Activated naive CD4-positive, alpha-beta T cell treated with anti-CD3 and anti-CD28 coated beads, Interleukin-2, amount 10 ng/mL, durations not matched to agents 7 days and 5 days (primary cell): ENCODE measurements at regions not wholly inside any gene's neighbourhood (a gene's known extent, or its start where the extent isn't known, plus 50 kb on each side); places are given as distances from the start of the nearest gene placed in this dataset.

Source experiments
- CTCF ChIA-PET: fragments of 350-600 bp; sonication (Branson Sonifier 250); formaldehyde crosslinking; loops from one replicate; lab custom pipeline; 2021; ENCODE audit warnings: antibody characterized with exemption; lab: Charles Lee
- DNase-seq: peaks from one replicate; pipeline ENCODE4 v3.0.0-alpha.2; 2020
- H3K27ac Mint-ChIP-seq: one replicate; pipeline ENCODE4 v1.8.0; 2021; ENCODE audit warnings: mild to moderate bottlenecking, moderate library complexity, mixed read lengths
- H3K27me3 Mint-ChIP-seq: one replicate; pipeline ENCODE4 v1.8.0; 2021; ENCODE audit warnings: mild to moderate bottlenecking, mixed read lengths
- H3K36me3 Mint-ChIP-seq: one replicate; pipeline ENCODE4 v1.8.0; 2021; ENCODE audit warnings: mixed read lengths
- H3K4me1 Mint-ChIP-seq: one replicate; pipeline ENCODE4 v1.8.0; 2021; ENCODE audit warnings: mixed read lengths
- H3K4me3 Mint-ChIP-seq: one replicate; pipeline ENCODE4 v1.8.0; 2021; ENCODE audit warnings: mild to moderate bottlenecking, moderate library complexity, mixed read lengths
- H3K9me3 Mint-ChIP-seq: one replicate; pipeline ENCODE4 v1.8.0; 2021; ENCODE audit warnings: mixed read lengths

- no peaks in the 10 kb centered on the region for H3K36me3 Mint-ChIP-seq
- CTCF ChIA-PET = no interaction called here
- no peaks in the 10 kb centered on the region for H3K27me3 Mint-ChIP-seq
- no peak overlapping the region for H3K4me3 Mint-ChIP-seq
- H3K9me3 Mint-ChIP-seq = no peaks in the 10 kb centered on the region
- no peak for DNase-seq
- no peaks in the 10 kb centered on the region for H3K4me1 Mint-ChIP-seq
- no peak overlapping the region for H3K27ac Mint-ChIP-seq
Measured at GRCh38 chr12:33323823-33324222, 115.8 kb downstream of the SYT10 start.

DNA sequence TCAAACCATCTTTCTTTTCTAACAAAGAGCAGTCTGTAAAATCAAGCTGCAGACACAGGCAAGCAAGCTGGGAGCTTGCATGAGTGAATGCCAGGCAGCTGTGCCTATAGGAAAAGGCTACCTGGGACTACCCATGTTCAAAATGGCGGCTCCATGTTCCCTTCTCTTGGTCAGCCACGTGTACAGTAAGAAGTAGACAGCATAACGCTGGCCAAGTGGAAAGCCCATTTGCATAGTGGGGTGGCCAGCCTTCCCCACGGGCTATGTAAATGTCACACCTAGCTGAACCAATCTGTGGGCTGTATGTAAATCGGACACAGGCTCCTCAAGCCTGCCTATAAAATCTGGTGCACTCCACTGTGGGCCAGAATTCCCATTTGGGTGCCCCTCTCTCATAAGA lies 117.1 kb downstream of the SYT10 start:
- no peak overlapping the region for H3K27ac Mint-ChIP-seq
- H3K9me3 Mint-ChIP-seq = no peaks in the 10 kb centered on the region
- H3K4me1 Mint-ChIP-seq = no peaks in the 10 kb centered on the region
- CTCF ChIA-PET = no interaction called here
- no peaks in the 10 kb centered on the region for H3K27me3 Mint-ChIP-seq
- H3K36me3 Mint-ChIP-seq = no peaks in the 10 kb centered on the region
- no peak overlapping the region for H3K4me3 Mint-ChIP-seq
- DNase-seq = no peak

- CTCF ChIA-PET = no interaction called here
- Mint-ChIP-seq H3K4me1 (no peaks in the 10 kb centered on the region), H3K4me3 (no peak overlapping the region), H3K27ac (no peak overlapping the region), H3K9me3 (peaks cover 3% of the 10 kb centered on the region), H3K27me3 (no peaks in the 10 kb centered on the region), H3K36me3 (no peaks in the 10 kb centered on the region)
- DNase-seq = no peak
Measured at GRCh38 chr12:33317746-33318145, 121.9 kb downstream of the SYT10 start.

DNA sequence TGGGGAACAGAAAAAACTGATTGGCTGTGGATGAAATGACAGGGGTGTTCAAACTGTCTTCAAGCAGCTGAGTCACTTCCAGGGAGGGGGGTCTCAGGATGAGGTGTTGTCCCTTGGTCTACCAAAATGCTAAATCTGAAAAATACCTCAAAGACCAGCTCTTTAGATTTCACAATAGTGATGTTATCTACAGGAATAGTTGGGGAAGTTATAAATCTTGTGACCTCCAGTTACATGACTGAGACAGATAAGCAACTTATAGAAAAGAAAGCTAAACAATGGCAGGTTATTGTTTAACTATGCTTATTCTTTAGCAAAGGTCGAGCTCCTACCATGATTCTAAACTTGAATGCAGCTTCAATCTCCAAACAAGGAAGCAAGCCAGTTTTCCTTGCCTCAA lies 125.4 kb downstream of the SYT10 start:
- no peaks in the 10 kb centered on the region for H3K4me1 Mint-ChIP-seq
- H3K4me3 Mint-ChIP-seq = no peak overlapping the region
- CTCF ChIA-PET = no interaction called here
- H3K36me3 Mint-ChIP-seq = no peaks in the 10 kb centered on the region
- H3K9me3 Mint-ChIP-seq = peaks cover 10% of the 10 kb centered on the region
- H3K27me3 Mint-ChIP-seq = no peaks in the 10 kb centered on the region
- no peak for DNase-seq
- no peak overlapping the region for H3K27ac Mint-ChIP-seq

GRCh38 chr12:33313476-33313875 lies 126.1 kb downstream of the SYT10 start:
- CTCF ChIA-PET = no interaction called here
- H3K27ac Mint-ChIP-seq = no peak overlapping the region
- no peak for DNase-seq
- H3K27me3 Mint-ChIP-seq = no peaks in the 10 kb centered on the region
- H3K4me1 Mint-ChIP-seq = no peaks in the 10 kb centered on the region
- peaks cover 10% of the 10 kb centered on the region for H3K9me3 Mint-ChIP-seq
- no peak overlapping the region for H3K4me3 Mint-ChIP-seq
- no peaks in the 10 kb centered on the region for H3K36me3 Mint-ChIP-seq

DNA sequence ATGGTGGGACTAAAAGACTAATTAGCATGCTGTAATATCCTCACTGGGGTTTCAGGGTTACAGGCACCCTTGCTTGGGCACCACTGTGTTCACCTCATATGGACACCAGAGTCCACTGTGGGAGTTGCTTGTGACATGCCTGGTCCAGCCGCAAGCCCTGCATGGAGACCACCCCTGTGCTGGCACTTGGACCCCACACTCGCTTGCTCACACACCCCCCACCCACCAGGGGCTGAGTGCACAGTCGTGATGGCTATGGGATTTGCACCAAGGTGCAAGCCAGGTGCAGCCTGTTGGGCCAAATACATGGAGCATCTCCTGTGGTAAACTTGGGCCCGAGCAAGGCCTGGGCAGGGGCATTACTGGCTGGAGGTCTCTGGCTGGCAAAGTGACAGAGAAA lies 129.1 kb downstream of the SYT10 start:
- Mint-ChIP-seq H3K27me3 (no peaks in the 10 kb centered on the region), H3K9me3 (peaks cover 6% of the 10 kb centered on the region), H3K36me3 (no peaks in the 10 kb centered on the region), H3K4me3 (no peak overlapping the region), H3K4me1 (no peaks in the 10 kb centered on the region), H3K27ac (no peak overlapping the region)
- CTCF ChIA-PET = no interaction called here
- no peak for DNase-seq

- Mint-ChIP-seq H3K9me3 (peaks cover 3% of the 10 kb centered on the region), H3K4me1 (no peaks in the 10 kb centered on the region), H3K27me3 (no peaks in the 10 kb centered on the region), H3K27ac (no peak overlapping the region), H3K4me3 (no peak overlapping the region), H3K36me3 (no peaks in the 10 kb centered on the region)
- DNase-seq = no peak
- CTCF ChIA-PET = no interaction called here
Measured at GRCh38 chr12:33304176-33304575, 135.4 kb downstream of the SYT10 start.

GRCh38 chr12:33296529-33296928 lies 143.1 kb downstream of the SYT10 start:
- CTCF ChIA-PET = no interaction called here
- Mint-ChIP-seq H3K4me1 (no peaks in the 10 kb centered on the region), H3K36me3 (no peaks in the 10 kb centered on the region), H3K4me3 (no peak overlapping the region), H3K27me3 (no peaks in the 10 kb centered on the region), H3K9me3 (peaks cover 6% of the 10 kb centered on the region), H3K27ac (no peak overlapping the region)
- no peak for DNase-seq

DNA sequence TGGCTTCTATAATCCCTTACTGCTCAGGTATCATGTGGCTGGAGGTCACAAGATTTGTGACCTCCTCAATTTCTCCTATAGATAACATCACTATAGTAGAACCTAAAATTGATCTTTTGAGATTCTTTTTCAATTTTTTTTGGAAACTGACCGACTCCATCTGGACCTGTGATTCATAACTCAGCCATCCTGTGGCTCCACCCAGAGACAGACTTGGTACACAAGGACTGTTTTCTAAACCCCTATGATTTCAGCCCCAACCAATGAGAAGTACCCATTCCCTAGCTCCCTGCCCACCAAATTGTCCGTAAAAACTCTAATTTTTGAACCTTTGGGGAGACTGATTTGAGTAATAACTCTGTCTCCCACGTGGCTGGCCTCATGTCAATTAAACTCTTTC lies 148.9 kb downstream of the SYT10 start:
- H3K36me3 Mint-ChIP-seq = no peaks in the 10 kb centered on the region
- H3K9me3 Mint-ChIP-seq = no peaks in the 10 kb centered on the region
- H3K27me3 Mint-ChIP-seq = no peaks in the 10 kb centered on the region
- H3K27ac Mint-ChIP-seq = no peak overlapping the region
- H3K4me1 Mint-ChIP-seq = no peaks in the 10 kb centered on the region
- H3K4me3 Mint-ChIP-seq = no peak overlapping the region
- CTCF ChIA-PET = no interaction called here
- DNase-seq = no peak

DNA sequence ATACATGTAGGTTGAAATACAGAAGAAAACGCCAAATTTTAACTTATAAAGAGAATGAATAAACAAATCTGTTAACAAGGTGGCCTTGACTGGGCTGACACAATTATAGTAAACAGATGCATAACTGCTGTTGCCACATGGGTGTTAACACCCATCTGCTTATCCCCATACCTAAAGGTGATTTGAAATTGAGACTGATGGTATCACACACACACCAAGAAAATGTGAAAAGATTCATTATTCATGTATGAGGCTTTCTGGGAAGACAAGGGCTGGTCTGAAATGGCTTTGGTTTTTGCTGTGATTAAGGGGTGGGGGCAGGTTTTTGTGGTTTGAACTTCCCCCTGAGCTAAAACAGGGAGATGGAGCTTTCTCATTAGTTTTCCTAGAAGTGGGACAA lies 156.6 kb downstream of the SYT10 start:
- peaks cover 27% of the 10 kb centered on the region for H3K9me3 Mint-ChIP-seq
- no peaks in the 10 kb centered on the region for H3K4me1 Mint-ChIP-seq
- CTCF ChIA-PET = no interaction called here
- no peaks in the 10 kb centered on the region for H3K36me3 Mint-ChIP-seq
- H3K27me3 Mint-ChIP-seq = no peaks in the 10 kb centered on the region
- DNase-seq = no peak
- no peak overlapping the region for H3K27ac Mint-ChIP-seq
- H3K4me3 Mint-ChIP-seq = no peak overlapping the region

- CTCF ChIA-PET = no interaction called here
- H3K36me3 Mint-ChIP-seq = no peaks in the 10 kb centered on the region
- peaks cover 27% of the 10 kb centered on the region for H3K9me3 Mint-ChIP-seq
- H3K27ac Mint-ChIP-seq = no peak overlapping the region
- H3K4me1 Mint-ChIP-seq = no peaks in the 10 kb centered on the region
- no peak for DNase-seq
- H3K27me3 Mint-ChIP-seq = no peaks in the 10 kb centered on the region
- H3K4me3 Mint-ChIP-seq = no peak overlapping the region
Measured at GRCh38 chr12:33277376-33277775, 162.2 kb downstream of the SYT10 start.

GRCh38 chr12:33267641-33268040 lies 172.0 kb downstream of the SYT10 start:
- CTCF ChIA-PET = no interaction called here
- H3K27me3 Mint-ChIP-seq = no peaks in the 10 kb centered on the region
- H3K9me3 Mint-ChIP-seq = no peaks in the 10 kb centered on the region
- DNase-seq = no peak
- no peak overlapping the region for H3K27ac Mint-ChIP-seq
- H3K4me3 Mint-ChIP-seq = no peak overlapping the region
- H3K4me1 Mint-ChIP-seq = no peaks in the 10 kb centered on the region
- no peaks in the 10 kb centered on the region for H3K36me3 Mint-ChIP-seq

- H3K9me3 Mint-ChIP-seq = no peaks in the 10 kb centered on the region
- DNase-seq = no peak
- no peaks in the 10 kb centered on the region for H3K27me3 Mint-ChIP-seq
- H3K27ac Mint-ChIP-seq = no peak overlapping the region
- H3K4me1 Mint-ChIP-seq = no peaks in the 10 kb centered on the region
- H3K4me3 Mint-ChIP-seq = no peak overlapping the region
- CTCF ChIA-PET = no interaction called here
- H3K36me3 Mint-ChIP-seq = no peaks in the 10 kb centered on the region
Measured at GRCh38 chr12:33265900-33266299, 173.7 kb downstream of the SYT10 start.

- H3K9me3 Mint-ChIP-seq = peaks cover 1% of the 10 kb centered on the region
- H3K4me1 Mint-ChIP-seq = no peaks in the 10 kb centered on the region
- no peak overlapping the region for H3K27ac Mint-ChIP-seq
- CTCF ChIA-PET = no interaction called here
- H3K27me3 Mint-ChIP-seq = no peaks in the 10 kb centered on the region
- DNase-seq = no peak
- H3K36me3 Mint-ChIP-seq = no peaks in the 10 kb centered on the region
- no peak overlapping the region for H3K4me3 Mint-ChIP-seq
Measured at GRCh38 chr12:33265033-33265731, 174.4 kb downstream of the SYT10 start.

DNA sequence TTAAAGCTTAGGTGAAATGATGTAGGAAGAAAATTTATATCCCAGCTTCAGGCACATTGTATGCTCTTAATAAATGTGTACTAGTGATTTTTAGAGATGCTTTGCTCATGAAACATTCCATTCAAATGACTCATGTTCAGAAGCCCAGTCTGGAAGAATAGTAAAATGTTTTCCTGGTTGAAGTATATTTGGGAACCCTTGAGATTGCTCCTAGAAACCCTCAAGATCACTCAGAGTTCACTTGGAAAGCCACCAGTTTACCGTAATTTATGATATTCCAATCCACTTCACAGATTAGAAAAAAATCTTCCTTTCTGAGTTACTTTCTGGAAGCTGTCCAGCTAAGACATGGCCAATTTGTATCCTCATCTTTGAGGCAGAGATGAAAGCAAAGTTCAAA lies 186.4 kb downstream of the SYT10 start:
- CTCF ChIA-PET = no interaction called here
- Mint-ChIP-seq H3K27me3 (no peaks in the 10 kb centered on the region), H3K9me3 (no peaks in the 10 kb centered on the region), H3K4me3 (no peak overlapping the region), H3K4me1 (no peaks in the 10 kb centered on the region), H3K27ac (no peak overlapping the region), H3K36me3 (no peaks in the 10 kb centered on the region)
- no peak for DNase-seq

- Mint-ChIP-seq H3K4me3 (no peak overlapping the region), H3K27me3 (no peaks in the 10 kb centered on the region), H3K27ac (no peak overlapping the region), H3K4me1 (no peaks in the 10 kb centered on the region), H3K36me3 (no peaks in the 10 kb centered on the region), H3K9me3 (no peaks in the 10 kb centered on the region)
- DNase-seq = no peak
- CTCF ChIA-PET = no interaction called here
Measured at GRCh38 chr12:33251548-33251947, 188.1 kb downstream of the SYT10 start.
